ENCODE measurements at regions not wholly inside any gene's neighbourhood (a gene's known extent, or its start where the extent isn't known, plus 50 kb on each side); places are given as distances from the start of the nearest gene placed in this dataset.

DNA sequence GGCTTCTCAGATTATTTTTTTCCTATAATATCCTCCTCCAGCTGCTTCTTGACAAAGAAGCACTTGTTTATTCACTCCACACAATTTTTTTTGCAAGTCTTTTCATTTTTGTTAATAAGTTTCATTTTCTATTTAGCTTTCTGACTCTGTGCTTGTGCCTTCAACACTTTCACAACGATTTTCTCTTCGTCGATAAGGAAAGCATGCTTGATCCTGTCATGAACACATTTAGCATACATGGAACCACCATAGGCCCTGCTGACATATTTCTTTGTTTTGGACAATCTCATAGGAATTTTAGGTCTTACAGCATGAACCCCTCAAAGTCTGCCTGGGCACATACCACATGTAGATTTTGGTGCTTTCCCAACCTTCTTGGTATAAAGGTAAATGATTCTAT, 346.0 kb downstream of the KCNRG start:
- TF ChIP-seq, protein P1, sequence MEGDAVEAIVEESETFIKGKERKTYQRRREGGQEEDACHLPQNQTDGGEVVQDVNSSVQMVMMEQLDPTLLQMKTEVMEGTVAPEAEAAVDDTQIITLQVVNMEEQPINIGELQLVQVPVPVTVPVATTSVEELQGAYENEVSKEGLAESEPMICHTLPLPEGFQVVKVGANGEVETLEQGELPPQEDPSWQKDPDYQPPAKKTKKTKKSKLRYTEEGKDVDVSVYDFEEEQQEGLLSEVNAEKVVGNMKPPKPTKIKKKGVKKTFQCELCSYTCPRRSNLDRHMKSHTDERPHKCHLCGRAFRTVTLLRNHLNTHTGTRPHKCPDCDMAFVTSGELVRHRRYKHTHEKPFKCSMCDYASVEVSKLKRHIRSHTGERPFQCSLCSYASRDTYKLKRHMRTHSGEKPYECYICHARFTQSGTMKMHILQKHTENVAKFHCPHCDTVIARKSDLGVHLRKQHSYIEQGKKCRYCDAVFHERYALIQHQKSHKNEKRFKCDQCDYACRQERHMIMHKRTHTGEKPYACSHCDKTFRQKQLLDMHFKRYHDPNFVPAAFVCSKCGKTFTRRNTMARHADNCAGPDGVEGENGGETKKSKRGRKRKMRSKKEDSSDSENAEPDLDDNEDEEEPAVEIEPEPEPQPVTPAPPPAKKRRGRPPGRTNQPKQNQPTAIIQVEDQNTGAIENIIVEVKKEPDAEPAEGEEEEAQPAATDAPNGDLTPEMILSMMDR (IDR thresholded peaks at IDR 0.05), result no peak
- TF ChIP-seq POLR2AphosphoS5 (IDR thresholded peaks at IDR 0.05), result no peak
- no peak for TF ChIP-seq EP300 (IDR thresholded peaks at IDR 0.05)
- no peak for TF ChIP-seq POLR2A (IDR thresholded peaks at IDR 0.05; ENCODE audit: low read depth)

All from esophagus muscularis mucosa (tissue), 4 donors.